Activated naive CD8-positive, alpha-beta T cell treated with anti-CD3 and anti-CD28 coated beads for 36 hours (primary cell): ENCODE measurements at regions not wholly inside any gene's neighbourhood (a gene's known extent, or its start where the extent isn't known, plus 50 kb on each side); places are given as distances from the start of the nearest gene placed in this dataset.

Source experiments
- DNase-seq: peaks from one replicate; pipeline ENCODE4 v3.0.0; 2021
- H3K27ac Mint-ChIP-seq: one replicate; pipeline ENCODE4 v1.8.0; 2022; ENCODE audit warnings: mild to moderate bottlenecking, moderate library complexity, mixed read lengths
- H3K27me3 Mint-ChIP-seq: one replicate; pipeline ENCODE4 v1.8.0; 2022; ENCODE audit warnings: mild to moderate bottlenecking, mixed read lengths
- H3K36me3 Mint-ChIP-seq: one replicate; pipeline ENCODE4 v1.8.0; 2021; ENCODE audit warnings: mild to moderate bottlenecking, mixed read lengths
- H3K4me1 Mint-ChIP-seq: one replicate; pipeline ENCODE4 v1.8.0; 2021; ENCODE audit warnings: mixed read lengths
- H3K4me3 Mint-ChIP-seq: one replicate; pipeline ENCODE4 v1.8.0; 2022; ENCODE audit warnings: mild to moderate bottlenecking, moderate library complexity, mixed read lengths
- H3K9me3 Mint-ChIP-seq: one replicate; pipeline ENCODE4 v1.8.0; 2022; ENCODE audit warnings: mixed read lengths

GRCh38 chr13:95455782-95456181 is 96.7 kb upstream of the CLDN10 start:
- Mint-ChIP-seq H3K9me3 (peaks cover 23% of the 10 kb centered on the region), H3K4me1 (peaks cover 20% of the 10 kb centered on the region), H3K36me3 (peaks cover 9% of the 10 kb centered on the region), H3K27me3 (peaks cover 8% of the 10 kb centered on the region), H3K4me3 (no peak overlapping the region), H3K27ac (no peak overlapping the region)
- DNase-seq, result no peak

GRCh38 chr13:95456815-95457214 is 95.7 kb upstream of the CLDN10 start:
- no peak overlapping the region for H3K4me3 Mint-ChIP-seq
- peaks cover 23% of the 10 kb centered on the region for H3K9me3 Mint-ChIP-seq
- no peak for DNase-seq
- H3K4me1 Mint-ChIP-seq, result peaks cover 20% of the 10 kb centered on the region
- H3K27me3 Mint-ChIP-seq, result peaks cover 8% of the 10 kb centered on the region
- peaks cover 9% of the 10 kb centered on the region for H3K36me3 Mint-ChIP-seq
- H3K27ac Mint-ChIP-seq, result no peak overlapping the region

GRCh38 chr13:95457294-95457693 is 95.2 kb upstream of the CLDN10 start:
- Mint-ChIP-seq H3K9me3 (peaks cover 23% of the 10 kb centered on the region), H3K27ac (no peak overlapping the region), H3K36me3 (peaks cover 9% of the 10 kb centered on the region), H3K27me3 (peaks cover 8% of the 10 kb centered on the region), H3K4me1 (peaks cover 20% of the 10 kb centered on the region), H3K4me3 (no peak overlapping the region)
- peak; percentile 36 for DNase-seq

- Mint-ChIP-seq H3K27me3 (no peaks in the 10 kb centered on the region), H3K9me3 (peaks cover 25% of the 10 kb centered on the region), H3K36me3 (peaks cover 9% of the 10 kb centered on the region), H3K27ac (no peak overlapping the region), H3K4me1 (peaks cover 5% of the 10 kb centered on the region), H3K4me3 (no peak overlapping the region)
- no peak for DNase-seq
Measured at GRCh38 chr13:95462801-95463200, 89.7 kb upstream of the CLDN10 start.

- H3K9me3 Mint-ChIP-seq, result peaks cover 19% of the 10 kb centered on the region
- H3K27me3 Mint-ChIP-seq, result no peaks in the 10 kb centered on the region
- peaks cover 9% of the 10 kb centered on the region for H3K36me3 Mint-ChIP-seq
- no peaks in the 10 kb centered on the region for H3K4me1 Mint-ChIP-seq
- no peak for DNase-seq
- H3K4me3 Mint-ChIP-seq, result no peak overlapping the region
- no peak overlapping the region for H3K27ac Mint-ChIP-seq
Measured at GRCh38 chr13:95463531-95463930, 89.0 kb upstream of the CLDN10 start.

- no peaks in the 10 kb centered on the region for H3K36me3 Mint-ChIP-seq
- no peaks in the 10 kb centered on the region for H3K27me3 Mint-ChIP-seq
- peak overlapping the region; percentile 1 for H3K27ac Mint-ChIP-seq
- H3K9me3 Mint-ChIP-seq, result no peaks in the 10 kb centered on the region
- no peaks in the 10 kb centered on the region for H3K4me1 Mint-ChIP-seq
- no peak overlapping the region for H3K4me3 Mint-ChIP-seq
- DNase-seq, result no peak
Measured at GRCh38 chr13:95470574-95471366, 81.8 kb upstream of the CLDN10 start.

GRCh38 chr13:95471960-95472359 is 80.6 kb upstream of the CLDN10 start:
- H3K4me1 Mint-ChIP-seq, result no peaks in the 10 kb centered on the region
- H3K36me3 Mint-ChIP-seq, result no peaks in the 10 kb centered on the region
- H3K27ac Mint-ChIP-seq, result no peak overlapping the region
- no peak for DNase-seq
- H3K4me3 Mint-ChIP-seq, result no peak overlapping the region
- H3K27me3 Mint-ChIP-seq, result no peaks in the 10 kb centered on the region
- no peaks in the 10 kb centered on the region for H3K9me3 Mint-ChIP-seq

- no peak for DNase-seq
- no peak overlapping the region for H3K27ac Mint-ChIP-seq
- no peak overlapping the region for H3K4me3 Mint-ChIP-seq
- H3K27me3 Mint-ChIP-seq, result no peaks in the 10 kb centered on the region
- H3K9me3 Mint-ChIP-seq, result no peaks in the 10 kb centered on the region
- H3K36me3 Mint-ChIP-seq, result no peaks in the 10 kb centered on the region
- H3K4me1 Mint-ChIP-seq, result peaks cover 5% of the 10 kb centered on the region
Measured at GRCh38 chr13:95474992-95475391, 77.5 kb upstream of the CLDN10 start.

- H3K36me3 Mint-ChIP-seq, result no peaks in the 10 kb centered on the region
- H3K27me3 Mint-ChIP-seq, result peaks cover 3% of the 10 kb centered on the region
- H3K4me3 Mint-ChIP-seq, result no peak overlapping the region
- H3K9me3 Mint-ChIP-seq, result no peaks in the 10 kb centered on the region
- H3K27ac Mint-ChIP-seq, result no peak overlapping the region
- H3K4me1 Mint-ChIP-seq, result peaks cover 10% of the 10 kb centered on the region
- no peak for DNase-seq
Measured at GRCh38 chr13:95477187-95477586, 75.3 kb upstream of the CLDN10 start.

- no peaks in the 10 kb centered on the region for H3K36me3 Mint-ChIP-seq
- no peak overlapping the region for H3K27ac Mint-ChIP-seq
- no peaks in the 10 kb centered on the region for H3K9me3 Mint-ChIP-seq
- H3K27me3 Mint-ChIP-seq, result peaks cover 3% of the 10 kb centered on the region
- no peak overlapping the region for H3K4me3 Mint-ChIP-seq
- peaks cover 10% of the 10 kb centered on the region for H3K4me1 Mint-ChIP-seq
- no peak for DNase-seq
Measured at GRCh38 chr13:95479731-95480130, 72.8 kb upstream of the CLDN10 start.

- no peak overlapping the region for H3K27ac Mint-ChIP-seq
- DNase-seq, result no peak
Measured at GRCh38 chr13:95480131-95480545, 72.4 kb upstream of the CLDN10 start.

GRCh38 chr13:95480791-95481780 is 71.4 kb upstream of the CLDN10 start:
- peaks cover 10% of the 10 kb centered on the region for H3K4me1 Mint-ChIP-seq
- DNase-seq, result no peak
- H3K9me3 Mint-ChIP-seq, result no peaks in the 10 kb centered on the region
- peaks cover 3% of the 10 kb centered on the region for H3K27me3 Mint-ChIP-seq
- H3K36me3 Mint-ChIP-seq, result no peaks in the 10 kb centered on the region
- H3K27ac Mint-ChIP-seq, result no peak overlapping the region
- H3K4me3 Mint-ChIP-seq, result no peak overlapping the region

More at GRCh38 chr13:95480131-95480545, 72.4 kb upstream of the CLDN10 start:
- no peaks in the 10 kb centered on the region for H3K36me3 Mint-ChIP-seq
- H3K9me3 Mint-ChIP-seq, result no peaks in the 10 kb centered on the region
- peaks cover 3% of the 10 kb centered on the region for H3K27me3 Mint-ChIP-seq
- peaks cover 10% of the 10 kb centered on the region for H3K4me1 Mint-ChIP-seq
- no peak overlapping the region for H3K4me3 Mint-ChIP-seq

- Mint-ChIP-seq H3K27me3 (peaks cover 3% of the 10 kb centered on the region), H3K9me3 (no peaks in the 10 kb centered on the region), H3K36me3 (no peaks in the 10 kb centered on the region), H3K4me3 (no peak overlapping the region), H3K27ac (no peak overlapping the region), H3K4me1 (peaks cover 8% of the 10 kb centered on the region)
- no peak for DNase-seq
Measured at GRCh38 chr13:95484052-95484451, 68.5 kb upstream of the CLDN10 start.

- Mint-ChIP-seq H3K36me3 (no peaks in the 10 kb centered on the region), H3K27me3 (peaks cover 3% of the 10 kb centered on the region), H3K4me3 (no peak overlapping the region), H3K4me1 (peaks cover 4% of the 10 kb centered on the region), H3K9me3 (peaks cover 3% of the 10 kb centered on the region), H3K27ac (no peak overlapping the region)
- no peak for DNase-seq
Measured at GRCh38 chr13:95485045-95485517, 67.4 kb upstream of the CLDN10 start.

GRCh38 chr13:95485518-95486144 is 66.9 kb upstream of the CLDN10 start:
- H3K27me3 Mint-ChIP-seq, result peaks cover 3% of the 10 kb centered on the region
- peaks cover 3% of the 10 kb centered on the region for H3K9me3 Mint-ChIP-seq
- no peak overlapping the region for H3K4me3 Mint-ChIP-seq
- no peak overlapping the region for H3K27ac Mint-ChIP-seq
- H3K4me1 Mint-ChIP-seq, result peaks cover 2% of the 10 kb centered on the region
- no peaks in the 10 kb centered on the region for H3K36me3 Mint-ChIP-seq
- DNase-seq, result no peak
